ENCODE measurements at regions not wholly inside any gene's neighbourhood (a gene's known extent, or its start where the extent isn't known, plus 50 kb on each side); places are given as distances from the start of the nearest gene placed in this dataset.
"Not testable (repeated sequence)": the region's sequence is repeated elsewhere in the genome, so short reads cannot be mapped to it uniquely, and the experiment has no call there.

GRCh38 chr16:29222615-29223014, 183.9 kb downstream of the NPIPB11 start:
- TF ChIP-seq, protein P1, sequence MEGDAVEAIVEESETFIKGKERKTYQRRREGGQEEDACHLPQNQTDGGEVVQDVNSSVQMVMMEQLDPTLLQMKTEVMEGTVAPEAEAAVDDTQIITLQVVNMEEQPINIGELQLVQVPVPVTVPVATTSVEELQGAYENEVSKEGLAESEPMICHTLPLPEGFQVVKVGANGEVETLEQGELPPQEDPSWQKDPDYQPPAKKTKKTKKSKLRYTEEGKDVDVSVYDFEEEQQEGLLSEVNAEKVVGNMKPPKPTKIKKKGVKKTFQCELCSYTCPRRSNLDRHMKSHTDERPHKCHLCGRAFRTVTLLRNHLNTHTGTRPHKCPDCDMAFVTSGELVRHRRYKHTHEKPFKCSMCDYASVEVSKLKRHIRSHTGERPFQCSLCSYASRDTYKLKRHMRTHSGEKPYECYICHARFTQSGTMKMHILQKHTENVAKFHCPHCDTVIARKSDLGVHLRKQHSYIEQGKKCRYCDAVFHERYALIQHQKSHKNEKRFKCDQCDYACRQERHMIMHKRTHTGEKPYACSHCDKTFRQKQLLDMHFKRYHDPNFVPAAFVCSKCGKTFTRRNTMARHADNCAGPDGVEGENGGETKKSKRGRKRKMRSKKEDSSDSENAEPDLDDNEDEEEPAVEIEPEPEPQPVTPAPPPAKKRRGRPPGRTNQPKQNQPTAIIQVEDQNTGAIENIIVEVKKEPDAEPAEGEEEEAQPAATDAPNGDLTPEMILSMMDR (CRISPR knock-in tag; IDR thresholded peaks at IDR 0.05): not testable (repeated sequence)
- not testable (repeated sequence) for TF ChIP-seq E2F1 (CRISPR knock-in tag; IDR thresholded peaks at IDR 0.05)

Data from HepG2 (cell line).